ENCODE measurements at regions not wholly inside any gene's neighbourhood (a gene's known extent, or its start where the extent isn't known, plus 50 kb on each side); places are given as distances from the start of the nearest gene placed in this dataset.

- DNase-seq (ENCODE audit: low read depth, low spot score), result no peak
These were observed 109.0 kb downstream of the SIK1 start for GRCh38 chr21:43317959-43318358.

DNA sequence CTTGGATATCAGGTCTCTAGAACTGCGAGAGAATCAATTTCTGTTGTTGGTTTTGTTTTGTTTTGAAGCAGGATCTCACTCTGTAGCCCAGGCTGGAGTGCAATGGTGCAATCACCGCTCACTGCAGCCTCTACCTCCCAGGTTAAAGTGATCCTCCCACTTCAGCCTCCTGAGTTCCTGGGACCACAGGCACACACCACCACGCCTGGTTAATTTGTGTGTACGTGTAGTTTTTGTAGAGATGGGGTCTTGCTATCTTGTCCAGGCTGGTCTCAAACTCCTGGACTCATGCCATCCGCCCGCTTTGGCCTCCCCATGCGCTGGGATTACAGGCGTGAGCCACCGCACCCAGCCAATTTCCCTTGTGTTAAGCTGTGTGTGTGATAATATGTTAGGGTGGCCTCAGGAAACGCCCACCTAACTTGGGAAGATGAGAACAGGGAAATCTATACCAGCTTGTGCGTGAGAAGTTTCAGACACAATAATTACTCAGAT, 109.6 kb downstream of the SIK1 start:
- DNase-seq (ENCODE audit: low read depth, low spot score), result no peak

- no peak for DNase-seq (ENCODE audit: low read depth, low spot score)
These were observed 110.6 kb downstream of the SIK1 start for GRCh38 chr21:43316156-43316845.

GRCh38 chr21:43315244-43316137, 111.4 kb downstream of the SIK1 start:
- no peak for DNase-seq (ENCODE audit: low read depth, low spot score)

- no peak for DNase-seq (ENCODE audit: low read depth, low spot score)
These were observed 113.0 kb downstream of the SIK1 start for GRCh38 chr21:43313939-43314405.

- DNase-seq (ENCODE audit: low read depth, low spot score), result no peak
These were observed 113.6 kb downstream of the SIK1 start for GRCh38 chr21:43313221-43313938.

DNA sequence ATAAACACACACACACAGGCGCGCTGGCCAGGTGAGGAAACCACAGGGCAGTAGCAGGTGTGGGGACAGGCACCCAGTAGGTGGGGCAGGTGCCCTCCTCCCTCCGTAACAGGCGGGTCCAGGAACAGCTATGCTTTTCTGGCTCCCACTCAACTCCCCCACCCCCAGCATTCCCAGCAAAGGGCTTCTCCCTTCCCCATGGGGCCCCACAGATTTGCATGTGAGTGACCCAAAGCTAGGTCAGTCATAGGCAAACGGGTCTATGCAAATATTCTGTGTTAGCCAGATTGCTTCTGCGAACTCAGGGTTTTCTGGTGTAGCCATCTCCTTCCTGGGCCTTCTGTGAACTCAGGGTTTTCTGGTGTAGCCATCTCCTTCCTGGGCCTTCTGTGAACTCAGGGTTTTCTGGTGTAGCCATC, 114.2 kb downstream of the SIK1 start:
- DNase-seq (ENCODE audit: low read depth, low spot score), result no peak

DNA sequence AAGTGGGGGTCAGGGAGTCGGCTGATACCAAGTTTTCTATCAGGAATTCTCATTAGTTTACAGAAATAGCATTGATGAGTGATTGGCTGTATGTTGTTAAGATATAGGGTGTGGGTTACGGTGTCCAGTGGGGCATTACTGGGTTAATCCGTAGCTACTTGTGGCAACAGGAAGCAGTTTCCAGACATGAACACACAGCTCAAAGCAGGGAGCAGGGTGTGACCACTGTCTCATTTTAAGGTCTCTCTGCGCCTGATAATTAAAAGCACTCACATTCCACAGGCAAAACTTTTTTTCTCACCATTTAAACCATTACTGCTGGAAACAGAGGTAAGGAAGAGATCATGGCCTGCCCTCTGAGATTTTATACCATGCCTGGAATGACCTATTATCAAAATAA, 114.9 kb downstream of the SIK1 start:
- no peak for DNase-seq (ENCODE audit: low read depth, low spot score)

GRCh38 chr21:43311301-43311817, 115.6 kb downstream of the SIK1 start:
- DNase-seq (ENCODE audit: low read depth, low spot score), result no peak

GRCh38 chr21:43308815-43309283, 118.1 kb downstream of the SIK1 start:
- DNase-seq (ENCODE audit: low read depth, low spot score), result no peak

DNA sequence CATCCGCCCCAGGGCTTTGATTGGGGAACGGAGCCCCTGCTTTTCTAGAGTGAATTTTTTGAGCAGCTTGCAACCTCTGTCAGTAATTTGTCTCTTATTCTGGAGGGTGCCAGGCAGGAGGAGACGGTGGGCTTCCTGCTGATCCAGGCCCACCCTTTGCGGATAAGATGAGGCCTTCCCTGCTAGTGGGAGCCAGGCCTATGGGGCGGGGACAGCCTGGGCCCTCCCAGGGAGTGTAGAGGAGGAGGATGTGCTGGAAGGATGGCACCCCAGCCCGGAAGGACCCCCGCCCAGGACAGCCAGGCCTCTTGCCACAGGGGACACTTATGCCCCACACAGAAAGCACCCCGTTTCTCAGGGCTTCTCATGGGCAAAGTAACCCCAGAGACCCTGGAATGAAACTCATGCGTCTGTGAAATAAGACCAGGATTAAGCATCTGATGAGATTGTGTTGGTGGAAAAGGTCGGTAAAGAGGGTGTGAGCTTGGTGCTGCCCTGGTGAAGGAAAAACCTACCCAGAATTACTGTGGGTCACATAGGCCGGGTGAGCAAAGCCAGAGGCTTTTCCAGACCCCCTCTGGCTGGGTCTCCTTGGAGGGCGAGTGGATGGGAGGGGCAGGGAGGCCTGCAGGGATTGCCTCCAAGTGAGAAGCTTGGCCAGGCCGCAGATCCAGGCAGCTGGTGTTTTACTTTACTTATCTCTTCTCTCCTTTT, 118.7 kb downstream of the SIK1 start:
- no peak for DNase-seq (ENCODE audit: low read depth, low spot score)

- no peak for DNase-seq (ENCODE audit: low read depth, low spot score)
These were observed 119.3 kb downstream of the SIK1 start for GRCh38 chr21:43307677-43308070.

DNA sequence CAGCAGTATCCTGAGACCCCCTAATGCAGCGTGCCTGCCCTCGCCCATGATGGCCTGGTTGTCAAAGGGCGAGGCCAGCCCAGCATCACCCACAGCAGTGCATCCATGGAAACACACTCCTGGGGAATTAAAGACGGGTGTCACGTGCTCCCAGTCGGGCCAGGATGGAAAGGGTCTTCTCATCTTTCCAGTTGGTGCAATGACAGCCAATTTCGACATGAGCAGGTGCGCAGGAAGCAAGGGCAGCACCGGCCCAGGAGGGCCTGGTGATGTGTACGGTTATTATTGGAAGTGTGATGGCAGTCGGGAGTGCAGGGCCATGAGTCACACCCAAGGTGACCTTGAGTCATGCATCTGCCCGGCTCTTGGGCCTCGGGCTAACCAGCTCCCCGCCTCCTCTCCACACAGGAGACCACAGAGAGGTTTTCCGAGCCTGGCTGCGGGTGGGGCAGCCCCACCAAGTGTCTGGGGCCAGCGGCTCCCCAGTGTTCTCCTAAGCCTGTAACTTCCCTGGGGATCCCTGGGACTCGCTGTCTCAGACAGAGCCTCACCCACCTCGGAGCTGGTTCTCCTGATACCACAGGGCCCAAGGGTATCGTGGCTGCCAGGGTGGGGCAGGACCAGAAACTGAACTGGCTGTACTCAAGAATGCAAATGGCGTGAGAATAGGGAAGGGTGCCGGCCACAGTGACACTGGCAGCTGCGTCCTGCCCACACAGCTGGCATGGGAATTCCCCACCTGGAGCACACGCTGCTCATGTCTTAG, 119.8 kb downstream of the SIK1 start:
- DNase-seq (ENCODE audit: low read depth, low spot score), result no peak

GRCh38 chr21:43306391-43306790, 120.5 kb downstream of the SIK1 start:
- DNase-seq (ENCODE audit: low read depth, low spot score), result no peak

GRCh38 chr21:43305811-43306311, 121.1 kb downstream of the SIK1 start:
- DNase-seq (ENCODE audit: low read depth, low spot score), result no peak

- no peak for DNase-seq (ENCODE audit: low read depth, low spot score)
These were observed 121.6 kb downstream of the SIK1 start for GRCh38 chr21:43305336-43305665.

DNA sequence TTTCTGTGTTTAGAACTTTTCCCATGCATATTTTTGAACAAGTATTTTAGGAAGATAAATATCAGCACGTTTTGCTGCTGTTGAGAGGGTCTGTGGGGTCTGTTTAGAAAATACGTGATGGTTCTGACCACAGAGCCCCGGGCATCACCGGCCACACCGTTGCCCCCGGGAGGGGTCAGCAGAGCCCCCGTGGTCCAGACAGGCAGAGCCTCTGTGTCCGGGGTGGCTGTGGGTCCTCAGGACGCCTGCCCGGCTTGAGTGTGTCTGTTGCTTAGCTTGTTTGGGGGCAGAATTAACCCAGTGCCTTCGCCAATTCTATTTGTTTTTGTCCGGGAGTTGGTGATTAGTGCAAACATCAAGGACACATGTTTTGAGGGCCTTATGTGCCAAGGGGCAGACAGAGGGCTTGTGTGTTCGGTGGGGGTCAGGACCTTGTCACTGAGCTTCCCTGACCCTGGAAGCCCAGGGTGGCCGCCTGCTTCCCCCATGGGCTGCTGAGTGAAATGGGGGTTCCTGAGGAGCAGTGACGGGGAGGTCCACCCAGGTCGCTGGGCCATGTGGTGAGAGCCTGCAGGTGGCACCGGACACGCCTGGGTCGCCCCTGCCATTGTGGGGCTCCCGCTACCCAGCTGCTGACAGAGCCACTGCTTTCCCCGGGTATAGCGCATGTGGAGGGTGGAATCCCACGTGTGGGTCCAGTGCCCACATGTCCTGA, 122.2 kb downstream of the SIK1 start:
- DNase-seq (ENCODE audit: low read depth, low spot score), result no peak

GRCh38 chr21:43304206-43304605, 122.7 kb downstream of the SIK1 start:
- DNase-seq (ENCODE audit: low read depth, low spot score), result no peak

All from smooth muscle cell of the brain vasculature (primary cell).